ENCODE measurements at regions not wholly inside any gene's neighbourhood (a gene's known extent, or its start where the extent isn't known, plus 50 kb on each side); places are given as distances from the start of the nearest gene placed in this dataset.
"Not testable (repeated sequence)": the region's sequence is repeated elsewhere in the genome, so short reads cannot be mapped to it uniquely, and the experiment has no call there.

DNA sequence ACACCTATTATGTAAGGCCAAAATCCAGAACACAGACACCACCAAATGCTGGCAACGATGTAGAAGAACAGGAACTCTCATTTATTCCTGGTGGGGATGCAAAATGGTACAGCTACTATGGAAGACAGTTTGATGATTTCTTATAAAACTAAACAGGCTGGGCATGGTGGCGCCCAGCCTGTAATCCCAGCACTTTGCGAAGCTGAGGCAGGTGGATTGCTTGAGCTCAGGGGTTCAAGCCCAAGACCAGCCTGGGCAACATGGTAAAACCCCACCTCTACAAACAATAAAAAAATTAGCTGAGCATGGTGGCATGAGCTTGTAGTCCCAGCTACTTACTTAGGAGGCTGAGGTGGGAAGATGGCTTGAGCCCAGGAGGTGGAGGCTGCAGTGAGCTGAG, 98.3 kb downstream of the TUBA3C start:
- intact Hi-C loops (cut with DNase I): no loop called here
- Histone ChIP-seq H3K9me3 (no peaks in the 10 kb centered on the region), H3K36me3 (no peaks in the 10 kb centered on the region), H3K4me1 (no peaks in the 10 kb centered on the region), H3K4me3 (no peak overlapping the region), H3K27me3 (no peaks in the 10 kb centered on the region), H3K27ac (no peak overlapping the region)
- DNase-seq (ENCODE audit: extremely low spot score in 2 of 2): no peak
- TF ChIP-seq POLR2A (IDR thresholded peaks at IDR 0.05) (no peak), POLR2AphosphoS5 (IDR thresholded peaks at IDR 0.05; ENCODE audit: insufficient read depth in 1 of 2, low read depth in 1 of 2) (no peak)
- TF ChIP-seq, protein P1, sequence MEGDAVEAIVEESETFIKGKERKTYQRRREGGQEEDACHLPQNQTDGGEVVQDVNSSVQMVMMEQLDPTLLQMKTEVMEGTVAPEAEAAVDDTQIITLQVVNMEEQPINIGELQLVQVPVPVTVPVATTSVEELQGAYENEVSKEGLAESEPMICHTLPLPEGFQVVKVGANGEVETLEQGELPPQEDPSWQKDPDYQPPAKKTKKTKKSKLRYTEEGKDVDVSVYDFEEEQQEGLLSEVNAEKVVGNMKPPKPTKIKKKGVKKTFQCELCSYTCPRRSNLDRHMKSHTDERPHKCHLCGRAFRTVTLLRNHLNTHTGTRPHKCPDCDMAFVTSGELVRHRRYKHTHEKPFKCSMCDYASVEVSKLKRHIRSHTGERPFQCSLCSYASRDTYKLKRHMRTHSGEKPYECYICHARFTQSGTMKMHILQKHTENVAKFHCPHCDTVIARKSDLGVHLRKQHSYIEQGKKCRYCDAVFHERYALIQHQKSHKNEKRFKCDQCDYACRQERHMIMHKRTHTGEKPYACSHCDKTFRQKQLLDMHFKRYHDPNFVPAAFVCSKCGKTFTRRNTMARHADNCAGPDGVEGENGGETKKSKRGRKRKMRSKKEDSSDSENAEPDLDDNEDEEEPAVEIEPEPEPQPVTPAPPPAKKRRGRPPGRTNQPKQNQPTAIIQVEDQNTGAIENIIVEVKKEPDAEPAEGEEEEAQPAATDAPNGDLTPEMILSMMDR (IDR thresholded peaks at IDR 0.05): no peak

GRCh38 chr13:19075418-19075817, 106.2 kb downstream of the TUBA3C start:
- no peaks in the 10 kb centered on the region for H3K27me3 ChIP-seq
- DNase-seq (ENCODE audit: extremely low spot score in 2 of 2): no peak
- intact Hi-C loops (cut with DNase I): no loop called here
- H3K4me1 ChIP-seq: no peaks in the 10 kb centered on the region
- no peak overlapping the region for H3K27ac ChIP-seq
- H3K9me3 ChIP-seq: no peaks in the 10 kb centered on the region
- H3K4me3 ChIP-seq: no peak overlapping the region
- no peaks in the 10 kb centered on the region for H3K36me3 ChIP-seq
- TF ChIP-seq POLR2A (IDR thresholded peaks at IDR 0.05): no peak
- TF ChIP-seq POLR2AphosphoS5 (IDR thresholded peaks at IDR 0.05; ENCODE audit: insufficient read depth in 1 of 2, low read depth in 1 of 2): no peak
- TF ChIP-seq, protein P1 (IDR thresholded peaks at IDR 0.05): no peak

- intact Hi-C loops (cut with DNase I): no loop called here
- Histone ChIP-seq H3K27me3 (no peaks in the 10 kb centered on the region), H3K4me3 (no peak overlapping the region), H3K36me3 (no peaks in the 10 kb centered on the region), H3K4me1 (no peaks in the 10 kb centered on the region), H3K27ac (no peak overlapping the region), H3K9me3 (no peaks in the 10 kb centered on the region)
- DNase-seq (ENCODE audit: extremely low spot score in 2 of 2): peak in 1 of 2 donors; percentile 34
- TF ChIP-seq POLR2A (IDR thresholded peaks at IDR 0.05) (no peak), POLR2AphosphoS5 (IDR thresholded peaks at IDR 0.05; ENCODE audit: insufficient read depth in 1 of 2, low read depth in 1 of 2) (no peak)
- TF ChIP-seq, protein P1 (IDR thresholded peaks at IDR 0.05): no peak
These were observed 107.1 kb downstream of the TUBA3C start for GRCh38 chr13:19074519-19074918.

DNA sequence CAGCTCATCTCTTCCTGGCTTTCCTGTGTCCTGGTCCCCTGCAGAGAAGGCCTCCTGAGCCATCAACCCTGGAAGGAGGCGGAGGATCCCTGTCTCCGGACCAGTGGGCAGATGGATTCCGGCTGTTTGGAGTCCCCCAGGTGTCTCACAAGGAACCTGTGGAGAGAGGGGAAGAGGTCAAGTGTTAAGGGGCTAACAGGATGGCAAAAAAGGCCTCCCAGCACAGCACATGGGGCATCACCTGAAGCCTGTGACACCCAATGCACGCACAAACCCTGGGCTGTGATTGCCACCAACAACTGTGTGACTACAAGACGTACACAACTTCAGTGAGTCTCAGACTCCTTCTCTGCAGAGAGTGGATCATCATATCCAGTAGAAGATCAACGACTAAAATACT, 107.5 kb downstream of the TUBA3C start:
- DNase-seq (ENCODE audit: extremely low spot score in 2 of 2): peak in 1 of 2 donors; percentile 47
- intact Hi-C loops (cut with DNase I): not testable (repeated sequence)

GRCh38 chr13:19072956-19073706, 108.5 kb downstream of the TUBA3C start:
- H3K9me3 ChIP-seq; intact Hi-C loops (cut with DNase I); H3K27ac ChIP-seq; H3K4me3 ChIP-seq; H3K36me3 ChIP-seq; H3K4me1 ChIP-seq; H3K27me3 ChIP-seq: not testable (repeated sequence)
- peak in 1 of 2 donors; percentile 54 for DNase-seq (ENCODE audit: extremely low spot score in 2 of 2)

More for the DNA sequence above, 107.5 kb downstream of the TUBA3C start:
- H3K36me3 ChIP-seq, H3K9me3 ChIP-seq, H3K4me1 ChIP-seq, H3K27ac ChIP-seq, H3K27me3 ChIP-seq, H3K4me3 ChIP-seq: not testable (repeated sequence)

- H3K4me3 ChIP-seq: no peak overlapping the region
- H3K27ac ChIP-seq: no peak overlapping the region
- no peaks in the 10 kb centered on the region for H3K4me1 ChIP-seq
- no peaks in the 10 kb centered on the region for H3K36me3 ChIP-seq
- TF ChIP-seq POLR2A (IDR thresholded peaks at IDR 0.05) (no peak), POLR2AphosphoS5 (IDR thresholded peaks at IDR 0.05; ENCODE audit: insufficient read depth in 1 of 2, low read depth in 1 of 2) (no peak)
- TF ChIP-seq, protein P1 (IDR thresholded peaks at IDR 0.05): no peak
- no peaks in the 10 kb centered on the region for H3K9me3 ChIP-seq
- peak; percentile 72 for DNase-seq (ENCODE audit: extremely low spot score in 2 of 2)
- no peaks in the 10 kb centered on the region for H3K27me3 ChIP-seq
- intact Hi-C loops (cut with DNase I): no loop called here
These were observed 109.1 kb downstream of the TUBA3C start for GRCh38 chr13:19072543-19072942.
